CD4-positive, alpha-beta T cell (primary cell): ENCODE measurements at regions not wholly inside any gene's neighbourhood (a gene's known extent, or its start where the extent isn't known, plus 50 kb on each side); places are given as distances from the start of the nearest gene placed in this dataset.

Experiments
- ATAC-seq: fragments of 200-7000 bp; cut with Tn5 transposase; one replicate; pipeline ENCODE4 v1.10.0; 2022; ENCODE audit warnings: mild to moderate bottlenecking; ENCODE audit not compliant: poor library complexity
- CTCF ChIA-PET: fragments of 350-600 bp; sonication (Branson Sonifier 250); formaldehyde crosslinking; loops from one replicate; lab custom pipeline; 2021; ENCODE audit warnings: antibody characterized with exemption, inconsistent platforms; lab: Charles Lee
- POLR2A ChIA-PET: fragments of 350-600 bp; sonication (Branson Sonifier 250); formaldehyde crosslinking; loops from one replicate; lab custom pipeline; 2021; ENCODE audit warnings: antibody characterized with exemption, inconsistent platforms; lab: Charles Lee
- DNase-seq, 14 experiments: peaks; one replicate each; pipeline ENCODE4 v3.0.0-alpha.2; 2013 to 2020; ENCODE audit warnings: mixed read lengths in 2 of 14
- H3K27ac ChIP-seq, 2 donors: one replicate each; pipeline versions ENCODE4 v1.5.1 to v1.7.0; 2013; ENCODE audit warnings: low read length in 2 of 2, low read depth in 1 of 2, mild to moderate bottlenecking in 1 of 2
- H3K27me3 ChIP-seq, 2 experiments: 1 replicate in 1 of 2; 2 replicates in 1 of 2; pipeline versions ENCODE4 v1.6.1 to v1.7.0; 2013; ENCODE audit warnings: low read length in 2 of 2, control low read depth in 1 of 2, mild to moderate bottlenecking in 1 of 2, moderate library complexity in 1 of 2; ENCODE audit not compliant: insufficient read depth in 2 of 2, control insufficient read depth in 1 of 2
- H3K36me3 ChIP-seq: one replicate; pipeline ENCODE4 v1.6.1; 2013; ENCODE audit warnings: low read length, control low read depth; ENCODE audit not compliant: insufficient read depth
- H3K4me1 ChIP-seq: one replicate; pipeline ENCODE4 v1.6.1; 2013; ENCODE audit warnings: low read length, control low read depth; ENCODE audit not compliant: insufficient read depth
- H3K4me3 ChIP-seq: one replicate; pipeline ENCODE4 v1.5.1; 2013; ENCODE audit warnings: mild to moderate bottlenecking, low read length, moderate library complexity
- H3K9me3 ChIP-seq, 2 experiments: 1 replicate in 1 of 2; 2 replicates in 1 of 2; pipeline versions ENCODE4 v1.6.1 to v1.7.0; 2013; ENCODE audit warnings: low read length in 2 of 2, mild to moderate bottlenecking in 2 of 2, control low read depth in 1 of 2, moderate library complexity in 1 of 2; ENCODE audit not compliant: control insufficient read depth in 1 of 2, insufficient read depth in 1 of 2
- H3K27ac Mint-ChIP-seq: one replicate; pipeline ENCODE4 v1.8.0; 2020; ENCODE audit warnings: mixed read lengths
- H3K27me3 Mint-ChIP-seq: one replicate; pipeline ENCODE4 v1.8.0; 2021; ENCODE audit warnings: mixed read lengths
- H3K36me3 Mint-ChIP-seq: one replicate; pipeline ENCODE4 v1.8.0; 2021; ENCODE audit warnings: low read depth, mixed read lengths
- H3K4me1 Mint-ChIP-seq: one replicate; pipeline ENCODE4 v1.8.0; 2021; ENCODE audit warnings: low read depth, mixed read lengths
- H3K4me3 Mint-ChIP-seq: one replicate; pipeline ENCODE4 v1.8.0; 2020; ENCODE audit warnings: mild to moderate bottlenecking, mixed read lengths
- H3K9me3 Mint-ChIP-seq: one replicate; pipeline ENCODE4 v1.8.0; 2020; ENCODE audit warnings: mixed read lengths
- intact Hi-C, 2 experiments: fragments of 100-400 bp; cut with DNase I in 1 of 2; cut with micrococcal nuclease in 1 of 2; formaldehyde crosslinking; loops; one replicate each; pipeline versions ENCODE4 v1.15.1 to v1.9.0; 2023 to 2025; cut with DNase I, micrococcal nuclease
- TF ChIP-seq, protein P1 (sequence below): fragments of 200-600 bp; IDR thresholded peaks from one replicate; pipeline ENCODE4 v1.8.0; 2022; ENCODE audit warnings: antibody characterized with exemption, mild to moderate bottlenecking

GRCh38 chr4:180695851-180696250 lies 1547.4 kb upstream of the TENM3 start:
- CTCF ChIA-PET = no interaction called here
- POLR2A ChIA-PET = no interaction called here
- no peaks in the 10 kb centered on the region for H3K36me3 ChIP-seq

GRCh38 chr4:180696460-180697092 lies 1546.6 kb upstream of the TENM3 start:
- H3K4me1 Mint-ChIP-seq = no peaks in the 10 kb centered on the region
- no peaks in the 10 kb centered on the region for H3K27me3 Mint-ChIP-seq
- H3K9me3 ChIP-seq = peaks cover 0 to 14% of the 10 kb centered on the region in 2 experiments
- H3K9me3 Mint-ChIP-seq = no peaks in the 10 kb centered on the region
- POLR2A ChIA-PET = no interaction called here
- DNase-seq (no peak), ATAC-seq (no peak)
- TF ChIP-seq, protein P1, sequence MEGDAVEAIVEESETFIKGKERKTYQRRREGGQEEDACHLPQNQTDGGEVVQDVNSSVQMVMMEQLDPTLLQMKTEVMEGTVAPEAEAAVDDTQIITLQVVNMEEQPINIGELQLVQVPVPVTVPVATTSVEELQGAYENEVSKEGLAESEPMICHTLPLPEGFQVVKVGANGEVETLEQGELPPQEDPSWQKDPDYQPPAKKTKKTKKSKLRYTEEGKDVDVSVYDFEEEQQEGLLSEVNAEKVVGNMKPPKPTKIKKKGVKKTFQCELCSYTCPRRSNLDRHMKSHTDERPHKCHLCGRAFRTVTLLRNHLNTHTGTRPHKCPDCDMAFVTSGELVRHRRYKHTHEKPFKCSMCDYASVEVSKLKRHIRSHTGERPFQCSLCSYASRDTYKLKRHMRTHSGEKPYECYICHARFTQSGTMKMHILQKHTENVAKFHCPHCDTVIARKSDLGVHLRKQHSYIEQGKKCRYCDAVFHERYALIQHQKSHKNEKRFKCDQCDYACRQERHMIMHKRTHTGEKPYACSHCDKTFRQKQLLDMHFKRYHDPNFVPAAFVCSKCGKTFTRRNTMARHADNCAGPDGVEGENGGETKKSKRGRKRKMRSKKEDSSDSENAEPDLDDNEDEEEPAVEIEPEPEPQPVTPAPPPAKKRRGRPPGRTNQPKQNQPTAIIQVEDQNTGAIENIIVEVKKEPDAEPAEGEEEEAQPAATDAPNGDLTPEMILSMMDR = no peak
- H3K27ac ChIP-seq = no peak overlapping the region
- no peaks in the 10 kb centered on the region for H3K27me3 ChIP-seq
- H3K36me3 Mint-ChIP-seq = no peaks in the 10 kb centered on the region
- no peak overlapping the region for H3K4me3 ChIP-seq
- no peak overlapping the region for H3K4me3 Mint-ChIP-seq
- intact Hi-C loops = no loop called here
- CTCF ChIA-PET = no interaction called here
- no peaks in the 10 kb centered on the region for H3K4me1 ChIP-seq
- H3K36me3 ChIP-seq = no peaks in the 10 kb centered on the region
- H3K27ac Mint-ChIP-seq = no peak overlapping the region

More at GRCh38 chr4:180695851-180696250, 1547.4 kb upstream of the TENM3 start:
- no peak overlapping the region for H3K4me3 ChIP-seq
- H3K27ac ChIP-seq = no peak overlapping the region
- Mint-ChIP-seq H3K4me1 (no peaks in the 10 kb centered on the region), H3K4me3 (no peak overlapping the region), H3K9me3 (no peaks in the 10 kb centered on the region), H3K27ac (no peak overlapping the region), H3K27me3 (no peaks in the 10 kb centered on the region), H3K36me3 (no peaks in the 10 kb centered on the region)
- intact Hi-C loops = no loop called here
- no peak for ATAC-seq
- peaks cover 0 to 10% of the 10 kb centered on the region in 2 experiments for H3K9me3 ChIP-seq
- no peaks in the 10 kb centered on the region for H3K4me1 ChIP-seq
- TF ChIP-seq, protein P1 = no peak
- no peaks in the 10 kb centered on the region for H3K27me3 ChIP-seq
- DNase-seq = no peak

- POLR2A ChIA-PET = no interaction called here
- Histone ChIP-seq H3K4me1 (no peaks in the 10 kb centered on the region), H3K27ac (no peak overlapping the region), H3K27me3 (no peaks in the 10 kb centered on the region), H3K4me3 (no peak overlapping the region), H3K36me3 (no peaks in the 10 kb centered on the region), H3K9me3 (peaks cover 0 to 11% of the 10 kb centered on the region in 2 experiments)
- H3K36me3 Mint-ChIP-seq = no peaks in the 10 kb centered on the region
- DNase-seq = no peak
- no peak for ATAC-seq
- TF ChIP-seq, protein P1 = no peak
- H3K4me1 Mint-ChIP-seq = no peaks in the 10 kb centered on the region
- CTCF ChIA-PET = no interaction called here
- H3K4me3 Mint-ChIP-seq = no peak overlapping the region
- H3K27me3 Mint-ChIP-seq = no peaks in the 10 kb centered on the region
- H3K27ac Mint-ChIP-seq = no peak overlapping the region
- intact Hi-C loops = no loop called here
- H3K9me3 Mint-ChIP-seq = peaks cover 5% of the 10 kb centered on the region
Observed at GRCh38 chr4:180698550-180699195, 1544.5 kb upstream of the TENM3 start.
